ENCODE measurements at regions not wholly inside any gene's neighbourhood (a gene's known extent, or its start where the extent isn't known, plus 50 kb on each side); places are given as distances from the start of the nearest gene placed in this dataset.

- no peak overlapping the region for H2AK5ac ChIP-seq (ENCODE audit: low read depth, low read length)
- no peak overlapping the region for H4K5ac ChIP-seq (ENCODE audit: insufficient read length, low read depth, low read length)
- H3K4me2 ChIP-seq (ENCODE audit: insufficient read depth in 1 of 2, low read depth in 2 of 2, low read length in 2 of 2): no peak overlapping the region
- no peak overlapping the region for H3K18ac ChIP-seq (ENCODE audit: extremely low read depth, low read length)
- H2BK5ac ChIP-seq (ENCODE audit: low read depth, low read length): no peak overlapping the region
- no peak overlapping the region for H2AFZ ChIP-seq (ENCODE audit: low read length)
- no peaks in the 10 kb centered on the region for H3K36me3 ChIP-seq (ENCODE audit: control insufficient read depth in 2 of 4, insufficient read depth in 4 of 4, low read length in 3 of 4)
- ChIA-PET CTCF (ENCODE audit: partially characterized antibody) (interaction anchor here (1.2 kb wide), 1 partner anchor 20 kb away, joined by 3 read pairs; no protein-coding TSS in a partner anchor), POLR2A (ENCODE audit: partially characterized antibody) (no interaction called here)
- H3K4ac ChIP-seq (replicated peaks; ENCODE audit: insufficient read length, low read depth, low read length): no peak overlapping the region
- H3K9me3 ChIP-seq (ENCODE audit: insufficient read depth in 2 of 2, low read depth in 1 of 2, low read length in 1 of 2): no peaks in the 10 kb centered on the region
- no peak overlapping the region for H3K4me3 ChIP-seq (ENCODE audit: extremely low read depth in 1 of 4, insufficient read depth in 2 of 4, low read depth in 3 of 4, low read length in 4 of 4)
- H3K23ac ChIP-seq (ENCODE audit: insufficient read length): no peak overlapping the region
- no peak overlapping the region for H2BK20ac ChIP-seq (ENCODE audit: low read length)
- WGBS, 2 experiments (ENCODE audit: extremely low coverage in 1 of 2, insufficient coverage in 1 of 2, insufficient read length in 1 of 2, insufficient replicate concordance in 2 of 2, low coverage in 1 of 2, low lambda C conversion rate in 2 of 2, missing lambda C conversion rate in 1 of 2): 89% methylated on average over 4 of the region's 4 CpGs; no CpG with 5 or more reads in 1 of the 2 experiments
- H2BK12ac ChIP-seq (ENCODE audit: low read depth, low read length): no peak overlapping the region
- H3K27me3 ChIP-seq (replicated peaks in 1 of 4; ENCODE audit: control insufficient read depth in 3 of 4, extremely low read depth in 1 of 4, insufficient read depth in 3 of 4, low read length in 3 of 4): no peaks in the 10 kb centered on the region; a peak in 1 of 7 replicates
- no peak for FAIRE-seq
- H4K8ac ChIP-seq (ENCODE audit: extremely low read depth, insufficient read depth, low read length): no peak overlapping the region
- H3K27ac ChIP-seq (ENCODE audit: low read depth, low read length): no peak overlapping the region
- no peak overlapping the region for H4K91ac ChIP-seq (replicated peaks; ENCODE audit: insufficient read length, low read length)
- DNase-seq (ENCODE audit: low read depth in 1 of 2, low spot score in 2 of 2): no peak
- no peaks in the 10 kb centered on the region for H3K23me2 ChIP-seq (ENCODE audit: low read depth, low read length)
- H3K56ac ChIP-seq (replicated peaks; ENCODE audit: insufficient read length, low read depth, low read length): no peak overlapping the region
- H3K14ac ChIP-seq (ENCODE audit: insufficient read length): no peak overlapping the region
- H3K9ac ChIP-seq (replicated peaks in 1 of 4; ENCODE audit: extremely low read depth in 1 of 4, low read depth in 3 of 4, low read length in 3 of 4): no peak overlapping the region
- H3K79me2 ChIP-seq (ENCODE audit: control insufficient read depth in 1 of 2, insufficient read depth in 2 of 2, low read length in 2 of 2): no peaks in the 10 kb centered on the region
- TF ChIP-seq FOSL1 (IDR thresholded peaks at IDR 0.05; ENCODE audit: insufficient read depth, low read depth, low read length): no peak
- TF ChIP-seq EGR1 (IDR thresholded peaks at IDR 0.05; ENCODE audit: borderline replicate concordance, low read depth, low read length): no peak
- TF ChIP-seq PHF8 (conservative IDR thresholded peaks at IDR 0.05; ENCODE audit: low read depth, low read length): no peak
- TF ChIP-seq CEBPB (IDR thresholded peaks at IDR 0.05; ENCODE audit: low read depth, low read length): no peak
- H2BK120ac ChIP-seq (replicated peaks; ENCODE audit: low read depth, low read length): no peak overlapping the region
- 0 out of 2 replicates have a peak, but pooled peaks cover 2% of the 10 kb centered on the region for H3K79me1 ChIP-seq (ENCODE audit: low read depth, low read length)
- H2BK15ac ChIP-seq (ENCODE audit: low read length): no peak overlapping the region
- peaks cover 3 to 15% (median 5%) of the 10 kb centered on the region in 4 experiments for H3K4me1 ChIP-seq (replicated peaks in 1 of 4; ENCODE audit: control insufficient read depth in 3 of 4, insufficient read depth in 4 of 4, low read length in 3 of 4)
- H4K20me1 ChIP-seq (replicated peaks in 1 of 2; ENCODE audit: control insufficient read depth in 1 of 2, insufficient read depth in 2 of 2, low read length in 2 of 2): no peaks in the 10 kb centered on the region
Measured at GRCh38 chr3:72299823-72300222, 514.9 kb upstream of the PROK2 start.

Data from H1 (cell line).